H9 (cell line): ENCODE measurements at regions not wholly inside any gene's neighbourhood (a gene's known extent, or its start where the extent isn't known, plus 50 kb on each side); places are given as distances from the start of the nearest gene placed in this dataset.

Experiments used
- DNase-seq: peaks from one replicate; pipeline ENCODE4 v3.0.0-alpha.2; 2017
- H2AFZ ChIP-seq: one replicate; pipeline ENCODE4 v1.6.1; 2013; ENCODE audit warnings: mild to moderate bottlenecking, low read length, control low read depth, moderate library complexity
- H2AK5ac ChIP-seq: 2 replicates; pipeline ENCODE4 v1.6.1; 2013; ENCODE audit warnings: low read length, control low read depth, mixed read lengths; ENCODE audit not compliant: insufficient read length
- H2BK120ac ChIP-seq: one replicate; pipeline ENCODE4 v1.6.1; 2013; ENCODE audit warnings: low read depth, mild to moderate bottlenecking, low read length, control low read depth, inconsistent platforms; ENCODE audit not compliant: poor library complexity, severe bottlenecking
- H2BK12ac ChIP-seq: 2 replicates; pipeline ENCODE4 v1.6.1; 2013; ENCODE audit warnings: low read length, control low read depth, mixed read lengths, low read depth; ENCODE audit not compliant: insufficient read length
- H2BK15ac ChIP-seq: 2 replicates; pipeline ENCODE4 v1.6.1; 2013; ENCODE audit warnings: low read depth, low read length, control low read depth
- H2BK20ac ChIP-seq: one replicate; pipeline ENCODE4 v1.6.1; 2013; ENCODE audit warnings: low read depth, mild to moderate bottlenecking, low read length, control low read depth, inconsistent platforms; ENCODE audit not compliant: poor library complexity, severe bottlenecking
- H2BK5ac ChIP-seq: 2 replicates; pipeline ENCODE4 v1.6.1; 2013; ENCODE audit warnings: low read length, control low read depth, mixed read lengths; ENCODE audit not compliant: insufficient read length
- H3K14ac ChIP-seq: 2 replicates; pipeline ENCODE4 v1.6.1; 2013; ENCODE audit warnings: low read length, control low read depth; ENCODE audit not compliant: insufficient read depth
- H3K18ac ChIP-seq: 2 replicates; pipeline ENCODE4 v1.6.1; 2013; ENCODE audit warnings: low read depth, mild to moderate bottlenecking, mixed read lengths, low read length, control low read depth; ENCODE audit not compliant: insufficient read length
- H3K23ac ChIP-seq: 2 replicates; pipeline ENCODE4 v1.6.1; 2013; ENCODE audit warnings: low read length, control low read depth, mixed read lengths, low read depth; ENCODE audit not compliant: insufficient read length
- H3K23me2 ChIP-seq: 2 replicates; pipeline ENCODE4 v1.6.1; 2013; ENCODE audit warnings: low read depth, mild to moderate bottlenecking, mixed read lengths, low read length, control low read depth; ENCODE audit not compliant: insufficient read length, poor library complexity, severe bottlenecking
- H3K27ac ChIP-seq: 2 replicates; pipeline ENCODE4 v1.5.1; 2013; ENCODE audit warnings: low read length, control low read depth, mixed read lengths, low read depth; ENCODE audit not compliant: insufficient read length
- H3K27me3 ChIP-seq: 2 replicates; pipeline ENCODE4 v1.6.1; 2013; ENCODE audit warnings: low read length, control low read depth, inconsistent platforms; ENCODE audit not compliant: insufficient read depth
- H3K4ac ChIP-seq: 2 replicates; pipeline ENCODE4 v1.6.1; 2013; ENCODE audit warnings: low read depth, mild to moderate bottlenecking, control low read depth, inconsistent platforms, low read length, moderate library complexity
- H3K4me1 ChIP-seq: 2 replicates; pipeline ENCODE4 v1.6.1; 2013; ENCODE audit warnings: low read length, control low read depth, inconsistent platforms; ENCODE audit not compliant: insufficient read depth
- H3K4me2 ChIP-seq: 2 replicates; pipeline ENCODE4 v1.6.1; 2013; ENCODE audit warnings: low read length, control low read depth, mixed read lengths; ENCODE audit not compliant: insufficient read length, insufficient read depth
- H3K56ac ChIP-seq: 2 replicates; pipeline ENCODE4 v1.6.1; 2013; ENCODE audit warnings: low read depth, mild to moderate bottlenecking, mixed read lengths, low read length, control low read depth; ENCODE audit not compliant: insufficient read length
- H3K79me1 ChIP-seq: 2 replicates; pipeline ENCODE4 v1.6.1; 2013; ENCODE audit warnings: low read depth, mild to moderate bottlenecking, moderate library complexity, low read length, control low read depth, inconsistent platforms; ENCODE audit not compliant: insufficient read depth, poor library complexity, severe bottlenecking
- H3K79me2 ChIP-seq: 2 replicates; pipeline ENCODE4 v1.6.1; 2013; ENCODE audit warnings: low read length, control low read depth, inconsistent platforms; ENCODE audit not compliant: insufficient read depth
- H3K9ac ChIP-seq: 2 replicates; pipeline ENCODE4 v1.6.1; 2013; ENCODE audit warnings: low read length, control low read depth, mixed read lengths; ENCODE audit not compliant: insufficient read length; ENCODE audit errors: extremely low read depth
- H3K9me3 ChIP-seq: one replicate; pipeline ENCODE4 v1.6.1; 2013; ENCODE audit warnings: low read depth, low read length, inconsistent platforms; ENCODE audit not compliant: control insufficient read depth
- H3T11ph ChIP-seq: one replicate; pipeline ENCODE4 v1.6.1; 2013; ENCODE audit warnings: mild to moderate bottlenecking, low read length, control low read depth, inconsistent platforms
- H4K20me1 ChIP-seq: one replicate; pipeline ENCODE4 v1.6.1; 2013; ENCODE audit not compliant: control insufficient read depth, insufficient read length, insufficient read depth
- H4K5ac ChIP-seq: 2 replicates; pipeline ENCODE4 v1.6.1; 2013; ENCODE audit warnings: low read depth, mild to moderate bottlenecking, mixed read lengths, low read length, control low read depth; ENCODE audit not compliant: insufficient read length
- H4K8ac ChIP-seq: replicated peaks from 2 replicates; pipeline ENCODE4 v1.6.1; 2013; ENCODE audit warnings: low read length, control low read depth, mixed read lengths, low read depth; ENCODE audit not compliant: insufficient read length
- H4K91ac ChIP-seq: 2 replicates; pipeline ENCODE4 v1.6.1; 2013; ENCODE audit warnings: low read depth, mild to moderate bottlenecking, moderate library complexity, mixed read lengths, low read length, control low read depth; ENCODE audit not compliant: insufficient read length
- H3K27ac Mint-ChIP-seq, 3 experiments: 2 replicates in 2 of 3; 3 replicates in 1 of 3; pipeline ENCODE4 v1.8.0; 2020 to 2021; ENCODE audit warnings: mixed read lengths in 3 of 3, mild to moderate bottlenecking in 1 of 3, moderate library complexity in 1 of 3
- H3K27me3 Mint-ChIP-seq: 2 replicates; pipeline ENCODE4 v1.8.0; 2021; ENCODE audit warnings: low read depth, mild to moderate bottlenecking, moderate library complexity, mixed read lengths
- H3K36me3 Mint-ChIP-seq, 3 experiments: 2 replicates in 2 of 3; 3 replicates in 1 of 3; pipeline ENCODE4 v1.8.0; 2020 to 2021; ENCODE audit warnings: low read depth in 3 of 3, mixed read lengths in 3 of 3; ENCODE audit not compliant: insufficient read depth in 1 of 3
- H3K4me1 Mint-ChIP-seq, 2 experiments: 2 replicates each; pipeline ENCODE4 v1.8.0; 2020; ENCODE audit warnings: mixed read lengths in 2 of 2
- H3K4me3 Mint-ChIP-seq, 2 experiments: 2 replicates in 1 of 2; 3 replicates in 1 of 2; pipeline ENCODE4 v1.8.0; 2020 to 2021; ENCODE audit warnings: mild to moderate bottlenecking in 2 of 2, mixed read lengths in 2 of 2, moderate library complexity in 1 of 2
- H3K9me3 Mint-ChIP-seq, 2 experiments: 2 replicates in 1 of 2; 3 replicates in 1 of 2; pipeline ENCODE4 v1.8.0; 2020; ENCODE audit warnings: mild to moderate bottlenecking in 2 of 2, mixed read lengths in 2 of 2, moderate library complexity in 1 of 2
- whole genome bisulfite sequencing: extraction: QIAGEN DNeasy Blood & Tissue Kit; methylation state at CpG from one replicate; pipeline ENCODE4 v1.1.7; 2013; ENCODE audit warnings: missing lambda C conversion rate, low lambda C conversion rate, mixed read lengths; ENCODE audit not compliant: insufficient read length; ENCODE audit errors: extremely low coverage; 5-methylcytosine and 5-hydroxymethylcytosine counted together
- TF ChIP-seq, protein P1 (sequence below): fragments of 200-600 bp; sonication (generic); conservative IDR thresholded peaks from 3 replicates; pipeline ENCODE4 v1.8.0; 2021; ENCODE audit warnings: antibody characterized with exemption, mild to moderate bottlenecking

- no peak overlapping the region for H3K56ac ChIP-seq
- H2BK5ac ChIP-seq, result no peak overlapping the region
- no peak overlapping the region for H4K8ac ChIP-seq
- peaks cover 0 to 1% of the 10 kb centered on the region in 2 experiments; a peak in 1 of 5 replicates for H3K9me3 Mint-ChIP-seq
- H3K79me1 ChIP-seq, result no peaks in the 10 kb centered on the region
- no peak overlapping the region for H3K27ac ChIP-seq
- no peak overlapping the region for H2BK15ac ChIP-seq
- no peak overlapping the region for H2AFZ ChIP-seq
- no peaks in the 10 kb centered on the region for H3K9me3 ChIP-seq
- no peak overlapping the region for H3K4ac ChIP-seq
- no peak overlapping the region for H3K23ac ChIP-seq
- no peak overlapping the region for H2AK5ac ChIP-seq
- H3K27me3 ChIP-seq, result no peaks in the 10 kb centered on the region
- no peak for DNase-seq
- no peak overlapping the region for H3K27ac Mint-ChIP-seq
- no peak overlapping the region for H2BK20ac ChIP-seq
- no peak overlapping the region for H3K4me3 Mint-ChIP-seq
- no peak overlapping the region for H3K14ac ChIP-seq
- no peak overlapping the region for H4K5ac ChIP-seq
- TF ChIP-seq, protein P1, sequence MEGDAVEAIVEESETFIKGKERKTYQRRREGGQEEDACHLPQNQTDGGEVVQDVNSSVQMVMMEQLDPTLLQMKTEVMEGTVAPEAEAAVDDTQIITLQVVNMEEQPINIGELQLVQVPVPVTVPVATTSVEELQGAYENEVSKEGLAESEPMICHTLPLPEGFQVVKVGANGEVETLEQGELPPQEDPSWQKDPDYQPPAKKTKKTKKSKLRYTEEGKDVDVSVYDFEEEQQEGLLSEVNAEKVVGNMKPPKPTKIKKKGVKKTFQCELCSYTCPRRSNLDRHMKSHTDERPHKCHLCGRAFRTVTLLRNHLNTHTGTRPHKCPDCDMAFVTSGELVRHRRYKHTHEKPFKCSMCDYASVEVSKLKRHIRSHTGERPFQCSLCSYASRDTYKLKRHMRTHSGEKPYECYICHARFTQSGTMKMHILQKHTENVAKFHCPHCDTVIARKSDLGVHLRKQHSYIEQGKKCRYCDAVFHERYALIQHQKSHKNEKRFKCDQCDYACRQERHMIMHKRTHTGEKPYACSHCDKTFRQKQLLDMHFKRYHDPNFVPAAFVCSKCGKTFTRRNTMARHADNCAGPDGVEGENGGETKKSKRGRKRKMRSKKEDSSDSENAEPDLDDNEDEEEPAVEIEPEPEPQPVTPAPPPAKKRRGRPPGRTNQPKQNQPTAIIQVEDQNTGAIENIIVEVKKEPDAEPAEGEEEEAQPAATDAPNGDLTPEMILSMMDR, result no peak
- H3K9ac ChIP-seq, result no peak overlapping the region
- H3T11ph ChIP-seq, result no peak overlapping the region
- H3K79me2 ChIP-seq, result no peaks in the 10 kb centered on the region
- H3K27me3 Mint-ChIP-seq, result no peaks in the 10 kb centered on the region; the same call in 1 of the 2 replicates
- no peak overlapping the region for H3K4me2 ChIP-seq
- no peak overlapping the region for H3K18ac ChIP-seq
- no peaks in the 10 kb centered on the region for H4K20me1 ChIP-seq
- no peak overlapping the region for H2BK120ac ChIP-seq
- H4K91ac ChIP-seq, result no peak overlapping the region
- no peaks in the 10 kb centered on the region for H3K4me1 Mint-ChIP-seq
- WGBS, result no CpG with 5 or more reads among the region's 5 CpGs
- no peaks in the 10 kb centered on the region for H3K36me3 Mint-ChIP-seq
- H2BK12ac ChIP-seq, result no peak overlapping the region
- no peaks in the 10 kb centered on the region for H3K4me1 ChIP-seq
- H3K23me2 ChIP-seq, result no peaks in the 10 kb centered on the region
Measured at GRCh38 chr1:168446081-168446480, 97.7 kb downstream of the XCL2 start.
